ENCODE measurements at regions not wholly inside any gene's neighbourhood (a gene's known extent, or its start where the extent isn't known, plus 50 kb on each side); places are given as distances from the start of the nearest gene placed in this dataset.
"Not testable (repeated sequence)": the region's sequence is repeated elsewhere in the genome, so short reads cannot be mapped to it uniquely, and the experiment has no call there.

DNA sequence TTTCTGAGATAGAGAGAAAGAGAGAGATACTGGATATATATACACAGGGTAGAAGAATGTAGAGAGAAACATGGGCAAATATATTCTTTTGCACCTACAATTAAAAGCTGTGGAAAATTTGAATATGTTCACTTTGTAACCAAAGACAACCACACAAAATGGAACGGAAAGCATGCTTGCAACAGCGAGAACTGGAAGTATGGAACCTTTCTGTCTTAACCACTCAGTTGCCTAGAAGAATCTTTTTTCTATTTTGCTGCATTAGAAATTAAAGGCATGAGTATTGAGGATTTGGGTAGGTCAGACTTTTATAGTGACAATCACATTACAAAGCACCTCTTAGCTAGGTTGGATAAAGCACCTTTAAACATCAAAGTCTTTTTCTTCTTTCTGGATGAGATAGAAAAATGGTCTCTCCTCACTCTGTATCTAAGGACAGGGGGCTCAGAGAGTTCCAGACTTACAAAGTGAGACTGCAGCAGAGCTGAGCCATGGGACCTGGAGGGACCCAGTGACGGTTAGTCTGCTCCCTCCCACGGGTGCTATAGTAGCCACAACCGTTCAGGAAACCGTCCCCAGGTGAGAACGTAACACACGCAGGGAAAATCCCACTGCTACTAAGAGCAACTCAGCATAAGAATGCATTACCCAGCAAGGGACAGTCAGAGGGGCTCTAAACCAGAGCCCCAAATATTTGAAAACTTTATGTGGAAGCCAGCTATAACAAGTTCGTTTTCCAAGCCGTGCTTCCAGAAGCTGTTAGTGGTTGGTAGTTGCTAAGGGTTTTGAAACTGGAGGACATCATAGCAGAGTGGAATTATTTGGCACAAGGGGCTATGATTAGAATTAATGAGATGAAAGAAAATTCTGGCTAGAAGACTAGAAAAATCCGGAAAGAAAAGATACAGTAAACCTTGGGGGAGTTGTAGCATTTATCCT lies 97.1 kb downstream of the DAD1 start:
- DNase-seq (ENCODE audit: low spot score): no peak

DNA sequence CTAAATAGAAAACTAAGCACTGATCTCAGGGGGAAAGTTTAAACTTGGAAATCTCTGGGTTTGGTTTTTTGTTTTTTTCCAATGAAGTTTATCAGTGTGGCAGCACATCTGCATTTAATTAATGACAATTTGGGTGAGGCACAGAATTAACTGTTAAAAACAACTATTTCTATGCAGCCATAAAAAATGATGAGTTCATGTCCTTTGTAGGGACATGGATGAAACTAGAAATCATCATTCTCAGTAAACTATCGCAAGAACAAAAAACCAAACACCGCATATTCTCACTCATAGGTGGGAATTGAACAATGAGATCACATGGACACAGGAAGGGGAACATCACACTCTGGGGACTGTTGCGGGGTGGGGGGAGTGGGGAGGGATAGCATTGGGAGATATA lies 98.0 kb downstream of the DAD1 start:
- not testable (repeated sequence) for DNase-seq (ENCODE audit: low spot score)

DNA sequence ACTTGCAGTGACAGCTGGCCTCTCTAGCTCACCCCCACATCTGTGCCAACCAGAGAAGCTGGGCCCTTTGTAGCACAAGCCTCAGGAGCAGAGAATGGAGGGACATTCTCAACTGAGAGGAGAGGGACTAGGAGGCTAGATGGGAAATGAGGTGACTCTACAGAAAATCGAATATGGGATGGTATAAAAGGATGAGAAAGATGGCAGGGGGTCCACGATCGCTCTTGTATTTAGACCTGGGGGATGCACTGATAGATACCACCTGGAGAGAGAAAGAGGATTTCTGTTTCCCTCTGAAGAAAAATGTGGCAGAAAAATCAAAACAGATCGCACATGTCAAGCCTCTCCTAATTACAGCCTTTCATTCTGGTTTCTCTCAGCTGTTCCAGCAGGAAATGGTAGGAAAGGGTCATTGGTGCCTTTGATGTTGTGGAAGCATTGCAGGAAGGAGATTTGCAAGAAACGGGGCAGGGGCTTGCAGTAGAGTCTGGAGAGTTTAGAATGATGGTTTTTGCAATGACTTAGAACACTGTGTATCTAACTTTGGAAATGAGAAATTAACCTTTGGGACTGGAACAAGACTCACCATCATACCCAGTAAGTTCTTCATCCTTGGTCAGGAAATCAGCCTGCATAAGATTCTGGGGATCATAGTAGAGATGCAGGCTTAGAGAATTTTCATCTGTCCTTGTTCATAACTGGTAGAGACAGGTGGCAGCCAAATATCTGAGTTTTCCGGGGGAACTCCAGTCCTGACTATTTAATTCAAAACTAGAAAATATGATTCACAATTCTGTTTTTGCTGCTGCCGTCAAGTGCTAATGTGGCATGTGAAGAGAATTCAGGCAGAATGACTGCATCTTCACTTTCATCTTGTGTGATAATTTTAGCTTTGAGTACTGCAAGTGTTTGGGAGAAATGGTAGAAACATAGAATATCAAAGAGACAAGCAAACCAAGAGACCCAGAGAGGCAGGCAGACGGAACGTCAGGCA lies 98.8 kb downstream of the DAD1 start:
- DNase-seq (ENCODE audit: low spot score): no peak

DNA sequence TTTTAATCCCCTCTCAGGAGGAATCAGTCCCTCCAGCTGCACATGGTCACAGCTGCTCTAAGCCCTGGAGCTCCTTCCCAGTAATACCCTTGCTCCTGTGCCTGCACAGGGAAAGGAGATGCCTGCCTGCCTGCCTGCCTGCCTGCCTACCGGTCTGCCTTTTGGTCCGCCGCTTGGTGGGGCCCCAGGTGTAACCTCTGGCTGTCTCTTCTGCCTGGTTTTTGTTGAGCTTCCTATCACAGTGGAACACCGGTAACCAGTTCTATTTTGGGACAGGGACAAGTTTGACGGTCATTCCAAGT lies 99.8 kb downstream of the DAD1 start:
- DNase-seq (ENCODE audit: low spot score): no peak

DNA sequence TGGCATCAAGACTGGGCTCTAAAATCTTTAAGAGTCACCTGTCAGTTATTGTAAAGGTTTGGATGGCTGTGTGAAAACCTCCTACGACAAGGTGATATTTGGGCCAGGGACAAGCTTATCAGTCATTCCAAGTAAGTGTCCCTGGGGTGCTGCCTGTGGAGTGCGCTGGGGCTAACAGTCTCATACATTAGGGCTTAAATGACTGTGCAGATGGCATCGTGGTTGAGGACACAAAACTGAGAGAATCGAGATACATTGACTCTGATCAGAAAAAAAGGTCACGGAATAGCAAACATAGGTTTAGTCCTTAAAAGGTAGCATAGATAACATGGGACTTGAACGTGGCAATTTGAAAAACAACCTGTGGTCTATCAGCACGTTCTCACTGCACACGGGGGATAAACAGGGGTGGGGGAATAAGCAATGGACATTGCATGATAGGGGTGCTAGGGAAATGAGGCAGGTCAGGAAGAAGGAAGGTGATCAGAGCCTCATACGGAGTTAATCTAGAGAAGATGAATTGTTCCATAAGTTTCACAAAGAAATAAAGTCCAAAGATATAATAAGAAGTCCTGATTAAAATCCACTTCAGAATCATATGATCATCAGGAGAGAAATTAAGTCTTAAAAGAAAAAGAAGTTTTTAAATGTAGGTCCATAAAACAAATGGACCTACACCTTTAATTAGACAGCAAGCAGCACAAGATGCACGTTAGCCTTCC lies 100.3 kb downstream of the DAD1 start:
- DNase-seq (ENCODE audit: low spot score): no peak

DNA sequence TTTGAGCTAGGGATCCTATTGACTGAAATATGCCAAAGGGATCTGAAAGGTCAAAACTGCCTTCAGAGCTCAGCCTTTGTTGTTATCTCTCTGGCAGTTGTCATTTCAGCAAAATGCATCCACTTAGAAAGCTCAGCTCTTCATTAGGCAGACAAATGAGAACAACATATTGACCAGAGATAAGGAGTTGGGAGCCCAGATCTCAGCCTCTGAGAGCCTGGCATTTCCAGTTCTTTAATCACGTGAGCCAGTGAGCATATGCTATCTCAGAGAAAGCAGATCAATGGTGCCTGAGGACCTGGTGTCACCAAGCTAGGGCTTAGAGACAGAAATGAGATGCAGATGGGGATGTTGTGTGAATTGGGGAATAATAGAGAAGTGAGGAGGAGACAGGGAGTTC lies 101.1 kb downstream of the DAD1 start:
- DNase-seq (ENCODE audit: low spot score): no peak

DNA sequence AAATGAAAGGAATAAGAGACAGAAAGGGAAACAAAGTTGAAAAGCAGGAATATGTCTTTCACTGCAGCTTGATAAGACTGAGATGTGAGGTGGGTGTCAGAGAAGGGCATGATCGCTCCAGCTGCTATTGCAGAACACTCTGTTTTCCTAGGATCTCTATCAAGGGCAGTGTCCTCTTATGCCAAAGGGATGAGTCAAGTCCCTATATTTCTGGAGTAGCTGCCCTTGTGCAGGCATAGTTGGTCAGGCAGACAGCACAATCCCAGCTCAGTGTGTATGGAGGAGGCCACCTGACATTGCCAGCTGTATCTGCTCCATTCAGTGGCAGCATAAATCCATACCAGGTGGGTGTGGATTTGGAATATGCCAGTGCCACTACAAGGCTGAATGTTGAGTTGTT lies 101.6 kb downstream of the DAD1 start:
- no peak for DNase-seq (ENCODE audit: low spot score)

DNA sequence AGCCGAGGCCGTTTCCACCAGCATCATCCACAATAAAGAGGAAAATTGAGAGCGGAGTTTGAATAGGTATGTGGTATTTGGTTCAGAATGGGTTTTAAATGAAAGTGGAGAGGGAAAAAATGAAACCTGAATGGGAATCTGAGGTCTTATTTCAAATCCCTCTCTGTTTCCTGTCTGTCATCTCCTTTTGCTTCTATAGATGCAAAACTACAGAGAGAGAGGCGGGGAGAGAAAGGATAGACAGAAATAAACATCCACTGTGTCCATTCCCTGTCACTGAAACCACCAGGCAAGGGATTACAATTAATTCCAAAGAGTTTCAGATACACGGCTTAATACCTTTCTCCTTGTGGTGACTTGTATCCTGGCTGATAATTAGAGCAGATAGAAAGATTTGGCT lies 102.3 kb downstream of the DAD1 start:
- DNase-seq (ENCODE audit: low spot score): no peak

DNA sequence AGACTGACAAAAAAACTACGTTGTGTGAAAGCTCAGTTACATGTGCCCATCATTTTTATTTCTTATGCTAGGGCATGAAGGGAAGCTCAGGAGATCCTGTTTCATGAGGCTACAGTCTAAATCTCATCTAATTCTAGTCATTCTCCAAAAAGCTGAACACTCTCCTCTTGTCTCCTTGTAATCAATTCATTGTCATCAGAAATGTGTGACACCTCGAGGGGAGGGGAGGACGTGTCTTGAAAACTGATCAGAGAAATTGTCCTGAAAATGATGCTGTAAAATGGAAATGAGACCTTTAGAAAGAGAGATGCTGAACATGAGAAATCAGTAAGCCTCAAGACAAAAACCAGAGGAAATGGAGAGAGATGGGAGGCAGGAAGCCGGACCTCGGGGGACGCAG lies 103.4 kb downstream of the DAD1 start:
- no peak for DNase-seq (ENCODE audit: low spot score)

DNA sequence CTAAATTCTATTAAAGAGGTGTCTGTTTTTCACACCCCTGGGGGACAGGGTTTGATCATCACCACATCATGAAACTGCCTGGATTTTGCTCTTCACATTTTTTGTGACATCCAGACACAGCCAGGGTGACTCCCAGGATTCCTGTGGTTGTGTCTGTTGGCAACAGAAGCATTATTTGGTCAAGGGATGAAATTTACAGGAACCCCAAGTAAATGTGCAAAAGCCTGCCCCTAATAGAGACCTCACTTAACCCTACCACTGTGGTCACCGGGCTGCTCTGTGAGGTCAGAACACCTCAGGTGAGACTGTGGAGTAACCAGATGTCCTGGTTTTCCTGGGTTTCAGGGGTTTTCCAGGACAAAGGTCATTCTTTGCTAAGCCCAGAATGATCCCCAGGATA lies 103.8 kb downstream of the DAD1 start:
- no peak for DNase-seq (ENCODE audit: low spot score)

DNA sequence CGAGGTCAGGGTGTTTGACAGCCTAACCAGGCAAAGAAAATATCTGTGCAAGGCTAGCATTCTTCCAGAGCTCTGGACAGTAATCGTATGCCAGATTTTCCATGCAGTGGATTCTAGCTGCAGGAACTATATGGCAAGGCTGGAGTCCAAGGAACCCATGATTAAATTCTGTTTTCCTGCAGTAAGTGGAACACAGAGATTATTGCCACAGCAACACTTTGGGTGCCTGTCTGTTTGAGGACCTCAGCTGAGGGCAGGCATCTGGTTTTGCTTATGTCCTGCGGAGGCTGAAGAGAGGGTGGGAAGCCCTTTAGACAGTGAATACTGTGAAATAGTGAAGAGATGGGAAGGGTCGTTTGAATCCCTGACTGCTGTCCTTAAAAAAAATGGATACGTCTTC lies 104.4 kb downstream of the DAD1 start:
- DNase-seq (ENCODE audit: low spot score): no peak

DNA sequence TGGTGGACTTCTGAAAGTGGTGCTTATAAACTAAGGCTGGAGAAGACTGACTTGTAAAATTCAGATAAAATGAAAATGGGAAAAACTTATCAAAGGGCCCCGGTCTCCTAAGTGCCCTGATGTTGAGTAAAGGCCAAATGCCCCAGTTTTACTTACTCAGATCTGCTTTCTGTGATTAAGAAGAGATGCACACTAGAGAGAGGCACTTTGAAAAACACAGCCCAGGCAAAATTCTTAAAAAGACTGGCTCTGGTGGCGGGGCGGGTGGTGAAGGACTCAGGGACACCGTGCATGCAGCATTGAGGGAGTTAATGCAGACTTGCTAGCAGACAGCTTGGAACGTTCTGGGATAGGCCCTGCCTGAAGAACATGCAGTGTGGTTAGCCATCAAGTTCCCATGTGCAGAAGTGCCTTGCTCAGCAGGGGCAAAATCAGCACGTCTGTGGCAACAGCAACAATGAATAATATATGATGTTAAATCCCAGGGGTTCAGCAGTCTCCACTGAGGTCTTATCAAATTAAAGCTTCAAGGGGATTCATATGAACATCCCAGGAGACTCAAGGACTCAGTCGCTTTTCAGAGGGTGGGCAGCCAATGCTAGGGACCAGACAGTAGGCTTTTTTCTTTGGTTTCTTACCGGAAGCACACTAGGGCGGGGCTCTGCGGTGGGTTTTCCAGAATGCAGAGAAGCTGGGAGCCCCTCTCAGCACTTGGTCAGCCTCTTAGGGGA lies 105.0 kb downstream of the DAD1 start:
- DNase-seq (ENCODE audit: low spot score): no peak

DNA sequence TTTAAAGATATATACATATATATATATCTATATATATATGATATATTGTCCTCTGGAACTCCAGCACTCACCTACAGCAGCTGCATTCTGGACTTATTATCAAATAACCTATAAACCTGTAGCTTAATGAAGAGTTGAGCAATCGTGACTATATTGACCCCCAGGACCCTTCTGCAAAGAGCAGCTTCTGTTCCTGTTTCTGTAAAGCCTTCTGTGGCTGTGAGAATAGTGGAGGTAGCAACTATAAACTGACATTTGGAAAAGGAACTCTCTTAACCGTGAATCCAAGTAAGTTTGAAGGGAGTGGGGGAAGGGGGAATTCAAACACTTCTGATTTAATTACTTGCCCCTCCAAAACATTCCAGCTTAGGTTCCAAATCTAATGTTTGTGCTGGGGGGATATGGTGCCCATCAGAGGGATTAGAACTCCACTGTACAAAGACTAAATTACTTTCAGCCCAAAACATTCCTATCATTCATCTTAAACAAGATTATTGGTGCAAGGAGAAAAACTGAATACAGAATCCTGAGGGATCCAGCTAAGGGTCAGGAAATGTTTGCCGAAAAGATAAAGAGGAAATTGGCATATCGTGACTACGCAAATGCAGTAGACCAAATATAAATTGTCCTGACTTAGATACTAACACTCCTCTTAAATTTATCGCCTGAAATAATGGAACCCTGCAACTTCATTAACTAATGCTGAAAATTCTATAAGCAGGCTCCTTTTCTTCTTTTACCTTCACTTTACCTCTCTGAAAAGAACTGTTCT lies 106.1 kb downstream of the DAD1 start:
- no peak for DNase-seq (ENCODE audit: low spot score)

DNA sequence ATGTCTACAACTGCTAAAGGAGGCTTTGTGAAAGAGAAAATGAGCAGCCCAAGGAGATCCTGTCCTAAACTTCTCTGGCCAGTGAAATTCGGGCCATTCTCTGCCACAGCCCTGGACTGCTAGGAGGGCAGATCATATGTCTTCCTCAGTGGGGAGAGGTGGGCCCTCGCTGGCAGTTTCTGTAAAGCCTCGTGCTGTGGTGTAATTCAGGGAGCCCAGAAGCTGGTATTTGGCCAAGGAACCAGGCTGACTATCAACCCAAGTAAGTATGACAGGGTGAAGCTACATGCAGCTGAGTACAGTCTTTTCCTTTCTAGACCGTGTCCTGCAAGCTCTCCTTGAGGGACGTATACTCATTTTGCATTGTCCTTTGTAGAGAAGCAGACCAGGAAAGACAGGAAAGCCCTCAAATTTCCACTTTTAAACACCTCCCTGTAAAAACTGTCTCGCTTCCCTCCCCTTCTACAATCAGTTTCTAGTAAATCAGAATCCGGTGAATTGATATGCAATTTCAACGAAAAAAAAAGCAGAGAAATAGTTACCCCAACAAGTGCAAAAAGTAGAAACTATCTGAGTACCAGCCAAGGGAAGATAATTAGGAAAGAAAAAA lies 106.8 kb downstream of the DAD1 start:
- no peak for DNase-seq (ENCODE audit: low spot score)

DNA sequence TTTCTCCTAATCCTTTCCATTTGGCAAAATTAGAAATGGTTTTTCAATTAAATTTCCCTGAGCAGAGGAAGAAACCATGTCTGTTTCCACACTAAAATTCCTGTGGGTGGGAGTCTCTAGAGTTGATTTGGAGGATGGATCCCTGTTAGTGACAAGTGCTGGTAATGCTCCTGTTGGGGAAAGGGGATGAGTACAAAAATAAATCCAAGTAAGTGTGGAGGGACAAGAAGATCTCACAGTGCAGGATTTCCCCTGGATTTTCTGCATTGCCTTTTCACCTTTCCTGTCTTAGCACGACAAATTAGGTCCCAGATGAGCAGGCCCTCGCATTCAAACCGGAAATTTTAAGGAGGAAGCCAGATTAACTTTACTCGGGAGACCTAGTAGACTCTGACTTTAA lies 107.5 kb downstream of the DAD1 start:
- no peak for DNase-seq (ENCODE audit: low spot score)

DNA sequence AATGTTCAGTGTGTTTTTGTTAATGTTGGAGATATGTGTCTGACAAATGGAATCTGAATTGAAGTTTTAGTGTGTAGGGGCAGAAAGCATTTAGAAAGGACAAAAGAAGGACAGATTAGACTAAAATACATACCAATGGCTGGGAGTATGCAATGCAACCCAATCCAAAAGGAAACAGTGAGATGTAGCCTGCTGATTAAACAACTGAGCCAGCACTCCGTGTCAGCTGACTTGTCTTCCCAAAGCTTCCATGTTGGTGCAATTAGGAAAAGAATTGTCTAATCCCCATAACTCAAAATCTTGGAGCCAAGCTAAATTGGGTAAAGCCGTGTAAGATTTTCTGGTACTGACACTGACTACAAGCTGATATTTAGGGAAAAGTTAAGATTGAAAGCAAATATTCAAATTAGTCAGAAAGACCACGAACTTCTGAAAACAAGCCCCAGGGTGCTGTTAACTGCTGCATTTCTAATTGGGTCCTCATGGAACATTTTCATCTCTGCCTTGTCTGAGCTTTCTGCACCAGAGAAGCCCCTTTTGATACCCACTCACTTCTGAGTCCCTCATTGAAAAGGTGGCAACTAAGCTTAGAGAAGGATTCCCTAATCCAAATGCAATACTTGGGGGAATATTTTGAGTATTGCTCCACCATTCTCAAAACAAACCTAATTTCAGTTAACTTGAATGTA lies 109.1 kb downstream of the DAD1 start:
- DNase-seq (ENCODE audit: low spot score): no peak

DNA sequence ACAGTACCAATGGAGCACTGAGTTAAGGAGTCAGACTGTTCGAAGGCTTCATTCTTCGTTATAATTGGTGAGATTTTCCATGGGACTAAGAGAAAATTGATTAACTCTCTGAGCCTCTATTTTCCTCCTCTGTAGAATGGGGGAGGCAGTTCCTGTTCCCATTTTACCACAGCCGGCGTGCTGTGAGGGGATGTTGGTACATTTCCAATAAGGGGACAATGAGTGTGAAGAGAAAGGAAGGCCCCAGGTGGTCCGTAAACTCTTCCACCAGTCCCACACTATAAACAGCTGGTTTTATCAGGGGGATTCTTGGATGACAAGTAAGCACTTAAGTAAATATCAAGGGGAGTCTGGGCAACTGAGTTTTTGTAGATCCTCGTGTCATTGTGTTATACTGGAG lies 109.9 kb downstream of the DAD1 start:
- DNase-seq (ENCODE audit: low spot score): no peak

DNA sequence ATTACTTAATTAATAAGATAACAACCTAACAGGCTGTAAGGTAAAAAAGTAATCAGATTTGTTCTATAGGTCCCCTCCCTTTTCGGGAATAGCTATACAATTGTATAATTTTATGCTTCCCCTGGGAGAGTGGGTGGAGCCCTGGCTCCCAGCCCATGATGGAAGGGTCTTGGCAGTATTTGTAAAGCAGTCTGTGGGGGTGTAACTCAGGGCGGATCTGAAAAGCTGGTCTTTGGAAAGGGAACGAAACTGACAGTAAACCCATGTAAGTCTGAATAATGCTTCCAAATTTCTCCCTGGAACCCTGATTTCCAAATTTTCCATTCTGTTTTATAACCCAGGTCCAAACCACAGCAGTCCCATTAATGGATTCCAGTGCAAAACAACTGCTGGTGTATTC lies 110.4 kb downstream of the DAD1 start:
- no peak for DNase-seq (ENCODE audit: low spot score)

DNA sequence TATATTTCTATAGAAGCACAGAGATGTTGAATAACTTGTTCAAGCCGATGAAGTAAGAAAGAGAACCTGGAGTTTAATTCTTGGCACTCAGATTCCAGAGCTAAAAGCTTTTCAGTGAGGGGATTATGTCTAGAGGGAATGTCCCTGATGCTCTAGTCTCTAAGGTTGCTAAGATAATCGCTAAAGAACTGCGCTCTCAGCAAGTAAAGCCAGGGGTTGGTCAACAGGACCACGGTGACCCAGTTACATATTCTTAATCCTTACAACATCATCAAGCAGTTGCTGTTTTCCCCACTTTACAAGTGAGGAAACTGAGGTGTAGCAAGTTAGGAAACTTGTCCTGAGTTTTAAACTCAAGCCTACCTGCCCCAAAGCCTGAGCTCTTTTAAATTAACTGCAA lies 110.8 kb downstream of the DAD1 start:
- no peak for DNase-seq (ENCODE audit: low spot score)

Data from activated CD4-positive, alpha-beta T cell treated with anti-CD3 and anti-CD28 coated beads, Interleukin-2, Interleukin-4, amounts not matched to agents 100 ng/mL and 50 ng/mL, durations not matched to agents 16 hours and 8 hours (primary cell).